ENCODE measurements at regions not wholly inside any gene's neighbourhood (a gene's known extent, or its start where the extent isn't known, plus 50 kb on each side); places are given as distances from the start of the nearest gene placed in this dataset.

- TF ChIP-seq CTCF (IDR thresholded peaks at IDR 0.05; ENCODE audit: control extremely low read depth, extremely low read depth, low read depth, missing control alignments): no peak
- ChIA-PET CTCF (no interaction called here), POLR2A (no interaction called here)
Measured at GRCh38 chr12:95395696-95396095, 78.3 kb upstream of the METAP2 start.

DNA sequence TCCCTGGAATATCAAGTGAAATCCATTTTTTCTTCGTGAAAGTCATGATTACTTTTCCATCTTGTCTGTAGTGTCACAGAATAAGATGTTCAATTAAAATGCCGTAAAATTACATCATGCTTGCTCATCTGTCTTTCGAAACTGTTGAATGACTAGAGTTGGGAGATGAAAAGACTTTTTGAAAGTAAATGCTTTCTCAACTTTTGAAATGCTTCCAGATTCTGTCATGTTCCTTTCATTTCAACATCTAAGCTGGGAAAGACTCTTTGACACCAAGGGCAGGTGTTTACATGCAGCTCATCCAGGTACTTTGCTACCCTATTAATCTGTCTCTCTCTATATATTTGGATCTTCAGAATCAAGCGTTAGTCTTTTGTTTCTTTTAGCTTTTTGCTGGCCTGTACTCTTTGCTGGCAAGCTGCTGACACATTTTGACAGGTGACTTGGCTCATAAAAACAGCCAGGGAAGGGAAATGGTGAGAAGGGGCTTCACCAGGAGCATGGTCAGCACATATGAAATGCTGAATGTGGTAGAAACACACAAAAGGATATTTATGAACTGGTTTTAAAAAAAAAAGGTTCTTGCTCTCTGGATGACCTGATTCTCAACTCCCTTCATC lies 77.0 kb upstream of the METAP2 start:
- no peak for TF ChIP-seq CTCF (IDR thresholded peaks at IDR 0.05; ENCODE audit: control extremely low read depth, extremely low read depth, low read depth, missing control alignments)
- CTCF ChIA-PET: interaction anchor here (1.0 to 1.4 kb wide), 2 partner anchors 8 to 75 kb away, joined by 3 read pairs; no protein-coding TSS in a partner anchor
- no peak for DNase-seq (ENCODE audit: extremely low spot score)
- POLR2A ChIA-PET: no interaction called here

More at GRCh38 chr12:95395696-95396095, 78.3 kb upstream of the METAP2 start:
- DNase-seq (ENCODE audit: extremely low spot score): no peak

DNA sequence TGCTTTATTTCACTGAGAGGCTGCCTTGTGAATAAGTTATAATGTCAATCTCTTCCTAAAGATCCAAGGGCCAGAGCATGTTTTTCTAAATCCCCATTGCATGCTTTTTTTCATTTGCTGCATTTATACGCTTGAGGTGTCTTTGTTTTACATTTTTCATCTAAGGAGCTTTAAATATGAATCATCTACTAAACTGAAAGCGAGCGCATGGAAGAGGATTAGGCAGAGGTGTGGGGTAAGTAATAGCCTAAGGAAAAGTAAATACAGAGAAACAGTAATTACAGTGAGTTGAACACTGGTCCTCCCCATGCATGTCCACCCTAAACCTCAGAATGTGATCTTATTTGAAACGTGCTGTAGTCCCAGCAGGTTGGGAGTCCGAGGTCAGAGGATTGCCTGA lies 76.4 kb upstream of the METAP2 start:
- CTCF ChIA-PET: interaction anchor here (1.0 to 1.4 kb wide), 2 partner anchors 7 to 75 kb away, joined by 3 read pairs; no protein-coding TSS in a partner anchor
- no peak for TF ChIP-seq CTCF (IDR thresholded peaks at IDR 0.05; ENCODE audit: control extremely low read depth, extremely low read depth, low read depth, missing control alignments)
- POLR2A ChIA-PET: no interaction called here
- no peak for DNase-seq (ENCODE audit: extremely low spot score)

GRCh38 chr12:95402096-95402495 lies 71.9 kb upstream of the METAP2 start:
- POLR2A ChIA-PET: no interaction called here
- no peak for DNase-seq (ENCODE audit: extremely low spot score)
- CTCF ChIA-PET: no interaction called here
- TF ChIP-seq CTCF (IDR thresholded peaks at IDR 0.05; ENCODE audit: control extremely low read depth, extremely low read depth, low read depth, missing control alignments): no peak

DNA sequence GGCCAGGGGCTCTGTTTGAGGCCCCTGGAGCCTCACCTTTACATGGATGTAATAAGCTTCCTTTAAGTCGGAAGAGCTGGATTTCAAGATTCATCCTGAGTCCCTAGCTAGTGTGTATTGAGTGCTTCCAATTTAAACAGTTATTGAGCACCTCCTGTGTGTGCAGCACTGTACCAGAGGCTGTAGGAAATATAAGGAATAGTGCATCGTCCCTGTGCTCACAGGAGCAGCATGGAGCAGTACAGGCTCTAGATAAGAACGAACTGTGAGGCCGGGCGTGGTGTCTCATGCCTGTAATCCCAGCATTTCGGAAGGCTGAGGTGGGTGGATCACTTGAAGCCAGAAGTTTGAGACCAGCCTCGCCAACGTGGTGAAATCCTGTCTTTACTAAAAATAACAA lies 65.8 kb upstream of the METAP2 start:
- ChIA-PET POLR2A (no interaction called here), CTCF (interaction anchor here (1.1 kb wide), 1 partner anchor 26 kb away, joined by 3 read pairs; no protein-coding TSS in a partner anchor)
- no peak for DNase-seq (ENCODE audit: extremely low spot score)
- TF ChIP-seq CTCF (IDR thresholded peaks at IDR 0.05; ENCODE audit: control extremely low read depth, extremely low read depth, low read depth, missing control alignments): no peak

- ChIA-PET POLR2A (no interaction called here), CTCF (interaction anchor here (1.2 kb wide), 1 partner anchor 25 kb away, joined by 3 read pairs; no protein-coding TSS in a partner anchor)
- DNase-seq (ENCODE audit: extremely low spot score): no peak
- TF ChIP-seq CTCF (IDR thresholded peaks at IDR 0.05; ENCODE audit: control extremely low read depth, extremely low read depth, low read depth, missing control alignments): no peak
Measured at GRCh38 chr12:95411057-95411456, 62.9 kb upstream of the METAP2 start.
